ENCODE measurements at regions not wholly inside any gene's neighbourhood (a gene's known extent, or its start where the extent isn't known, plus 50 kb on each side); places are given as distances from the start of the nearest gene placed in this dataset.

DNA sequence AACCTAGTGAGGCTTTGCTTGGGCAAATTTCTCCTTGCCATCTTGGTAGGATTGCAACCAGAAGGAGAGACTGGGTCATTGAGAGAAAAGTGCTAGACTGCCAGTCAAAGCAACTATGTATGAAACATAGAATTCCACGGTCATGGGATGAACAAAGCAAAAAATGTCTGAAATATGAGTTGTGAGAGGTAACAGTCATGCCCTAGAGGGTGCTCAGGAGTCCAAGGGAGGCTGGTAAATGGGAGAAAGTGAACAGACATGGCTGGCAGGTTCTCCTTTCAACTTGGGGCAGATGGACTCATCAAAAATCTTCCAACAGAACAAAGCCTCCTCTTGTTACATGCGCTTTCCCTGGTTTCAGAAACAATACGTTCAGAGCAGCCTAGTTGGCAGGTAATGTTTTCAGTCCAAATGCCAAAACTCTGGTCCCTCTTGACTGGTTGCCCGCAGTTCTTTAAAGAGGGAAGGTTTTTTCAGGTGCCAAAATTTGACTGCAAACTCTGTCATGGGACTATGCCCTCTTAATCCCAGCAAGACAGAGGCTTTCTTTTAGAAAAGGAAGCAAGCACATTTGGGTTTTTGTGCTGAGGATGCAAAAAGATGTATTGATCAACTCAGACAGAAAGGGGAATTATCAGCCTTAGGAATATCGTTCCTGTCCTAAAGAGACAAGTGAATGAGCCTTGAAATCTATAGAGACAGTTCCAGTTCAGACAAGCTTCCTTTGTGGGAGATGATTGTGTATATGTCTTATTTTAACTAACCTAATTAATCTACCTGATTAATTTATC lies 68.5 kb upstream of the SASH1 start:
- TF ChIP-seq POLR2A (IDR thresholded peaks at IDR 0.05; ENCODE audit: low read length), result no peak
- no peak for TF ChIP-seq GATA1 (IDR thresholded peaks at IDR 0.05; ENCODE audit: low read depth, low read length)
